GM12864 (cell line): ENCODE measurements at regions not wholly inside any gene's neighbourhood (a gene's known extent, or its start where the extent isn't known, plus 50 kb on each side); places are given as distances from the start of the nearest gene placed in this dataset.

Source experiments
- DNase-seq: peaks from one replicate; pipeline ENCODE4 v3.0.0-alpha.2; 2011; ENCODE audit warnings: low read depth
- H3K4me3 ChIP-seq: 2 replicates; pipeline ENCODE4 v1.5.1; 2011; ENCODE audit warnings: mild to moderate bottlenecking, low read depth, low read length, control low read depth
- TF ChIP-seq, protein P1 (sequence below): IDR thresholded peaks from 2 replicates; pipeline ENCODE4 v1.5.1; 2011; ENCODE audit warnings: low read depth, mild to moderate bottlenecking, moderate library complexity, low read length, control low read depth, inconsistent platforms; ENCODE audit errors: missing control alignments

GRCh38 chr15:96067677-96068076 is 262.8 kb upstream of the NR2F2 start:
- no peak for DNase-seq
- H3K4me3 ChIP-seq = no peak overlapping the region
- TF ChIP-seq, protein P1, sequence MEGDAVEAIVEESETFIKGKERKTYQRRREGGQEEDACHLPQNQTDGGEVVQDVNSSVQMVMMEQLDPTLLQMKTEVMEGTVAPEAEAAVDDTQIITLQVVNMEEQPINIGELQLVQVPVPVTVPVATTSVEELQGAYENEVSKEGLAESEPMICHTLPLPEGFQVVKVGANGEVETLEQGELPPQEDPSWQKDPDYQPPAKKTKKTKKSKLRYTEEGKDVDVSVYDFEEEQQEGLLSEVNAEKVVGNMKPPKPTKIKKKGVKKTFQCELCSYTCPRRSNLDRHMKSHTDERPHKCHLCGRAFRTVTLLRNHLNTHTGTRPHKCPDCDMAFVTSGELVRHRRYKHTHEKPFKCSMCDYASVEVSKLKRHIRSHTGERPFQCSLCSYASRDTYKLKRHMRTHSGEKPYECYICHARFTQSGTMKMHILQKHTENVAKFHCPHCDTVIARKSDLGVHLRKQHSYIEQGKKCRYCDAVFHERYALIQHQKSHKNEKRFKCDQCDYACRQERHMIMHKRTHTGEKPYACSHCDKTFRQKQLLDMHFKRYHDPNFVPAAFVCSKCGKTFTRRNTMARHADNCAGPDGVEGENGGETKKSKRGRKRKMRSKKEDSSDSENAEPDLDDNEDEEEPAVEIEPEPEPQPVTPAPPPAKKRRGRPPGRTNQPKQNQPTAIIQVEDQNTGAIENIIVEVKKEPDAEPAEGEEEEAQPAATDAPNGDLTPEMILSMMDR = no peak

DNA sequence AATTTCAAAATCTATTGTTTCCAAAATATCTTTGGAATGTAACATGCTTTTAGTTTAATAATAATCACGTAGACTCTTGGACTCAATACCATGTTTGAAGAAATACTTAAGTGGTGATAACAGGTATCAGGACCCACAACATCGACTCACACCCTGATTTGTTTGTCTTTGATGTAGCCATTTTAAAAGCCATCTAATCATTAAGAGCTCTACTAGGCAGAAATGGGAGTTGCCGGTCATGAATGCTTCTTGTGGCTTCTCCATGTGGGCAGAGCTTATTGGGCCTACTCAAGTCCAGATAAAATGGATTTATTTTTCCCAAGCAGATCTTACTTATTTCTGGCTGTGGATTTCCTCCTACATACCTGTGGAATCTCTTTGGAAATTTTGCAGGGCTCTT is 261.6 kb upstream of the NR2F2 start:
- TF ChIP-seq, protein P1 = no peak
- no peak overlapping the region for H3K4me3 ChIP-seq
- DNase-seq = no peak

GRCh38 chr15:96070636-96071035 is 259.9 kb upstream of the NR2F2 start:
- DNase-seq = no peak
- no peak overlapping the region for H3K4me3 ChIP-seq
- TF ChIP-seq, protein P1 = no peak

GRCh38 chr15:96072821-96073220 is 257.7 kb upstream of the NR2F2 start:
- H3K4me3 ChIP-seq = no peak overlapping the region
- no peak for DNase-seq
- TF ChIP-seq, protein P1 = no peak

DNA sequence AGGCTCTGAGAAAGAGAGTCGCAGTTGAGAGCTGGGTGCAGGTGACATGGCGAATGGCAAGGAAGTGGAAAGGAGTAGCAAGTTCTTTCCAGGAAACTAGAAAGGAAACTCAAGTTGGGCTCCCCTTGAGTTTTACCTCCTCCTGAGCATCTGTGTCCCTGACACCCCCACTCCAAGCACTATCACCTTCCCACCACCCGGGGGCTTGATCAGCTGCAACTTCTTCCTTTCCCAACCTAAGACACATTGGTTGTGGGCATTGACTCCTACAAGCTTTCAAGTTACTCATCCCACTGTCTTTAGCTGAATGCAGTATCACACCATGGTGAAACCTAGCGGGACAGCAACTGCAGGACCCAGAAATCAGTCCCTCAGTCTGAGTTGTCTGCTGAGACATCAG is 256.6 kb upstream of the NR2F2 start:
- DNase-seq = no peak
- TF ChIP-seq, protein P1 = no peak
- H3K4me3 ChIP-seq = no peak overlapping the region

GRCh38 chr15:96075895-96076294 is 254.6 kb upstream of the NR2F2 start:
- no peak for DNase-seq
- TF ChIP-seq, protein P1 = no peak
- H3K4me3 ChIP-seq = no peak overlapping the region

- DNase-seq = no peak
- TF ChIP-seq, protein P1 = no peak
- no peak overlapping the region for H3K4me3 ChIP-seq
Measured at GRCh38 chr15:96076350-96076749, 254.2 kb upstream of the NR2F2 start.
